OCI-LY3 (cell line): ENCODE measurements at regions not wholly inside any gene's neighbourhood (a gene's known extent, or its start where the extent isn't known, plus 50 kb on each side); places are given as distances from the start of the nearest gene placed in this dataset.

ENCODE experiments used
- H2AFZ ChIP-seq: fragments of 200-600, 300-600 bp; shearing (Covaris generic); 2 replicates; pipeline ENCODE4 v1.6.0; 2014; ENCODE audit warnings: antibody characterized with exemption, low read depth, low read length
- H3K27ac ChIP-seq: fragments of 200-600, 300-600 bp; sonication (generic); 2 replicates; pipeline ENCODE4 v1.5.1; 2014; ENCODE audit warnings: mild to moderate bottlenecking, low read length, moderate library complexity, mixed read lengths
- H3K27me3 ChIP-seq: fragments of 200-600, 300-600 bp; sonication (generic); 2 replicates; pipeline ENCODE4 v1.6.1; 2014; ENCODE audit warnings: low read depth, low read length, mixed read lengths
- H3K36me3 ChIP-seq: fragments of 200-600, 300-600 bp; sonication (generic); replicated peaks from 2 replicates; pipeline ENCODE3; 2014; ENCODE audit warnings: low read depth, low read length, mixed read lengths
- H3K4me1 ChIP-seq: fragments of 300-600, 200-600 bp; sonication (generic); 2 replicates; pipeline ENCODE4 v1.6.1; 2014; ENCODE audit warnings: low read length, mixed read lengths
- H3K4me2 ChIP-seq: fragments of 200-600, 300-600 bp; sonication (generic); 2 replicates; pipeline ENCODE4 v1.6.1; 2014; ENCODE audit warnings: low read length, mixed read lengths
- H3K4me3 ChIP-seq: fragments of 300-600, 200-600 bp; sonication (generic); 2 replicates; pipeline ENCODE4 v1.5.1; 2014; ENCODE audit warnings: antibody characterized with exemption, mild to moderate bottlenecking, low read length, moderate library complexity
- H3K79me2 ChIP-seq: fragments of 300-600, 200-600 bp; shearing (Covaris generic); 2 replicates; pipeline ENCODE4 v1.6.1; 2014; ENCODE audit warnings: mild to moderate bottlenecking, low read length, mixed read lengths
- H3K9ac ChIP-seq: fragments of 300-600, 200-600 bp; shearing (Covaris generic); 2 replicates; pipeline ENCODE4 v1.6.0; 2014; ENCODE audit warnings: mild to moderate bottlenecking, low read length, moderate library complexity
- H3K9me3 ChIP-seq: fragments of 200-600, 300-600 bp; shearing (Covaris generic); 2 replicates; pipeline ENCODE4 v1.6.1; 2014; ENCODE audit warnings: low read length, mixed read lengths; ENCODE audit not compliant: insufficient read depth
- H4K20me1 ChIP-seq: fragments of 200-600, 300-600 bp; sonication (generic); 2 replicates; pipeline ENCODE4 v1.6.1; 2016; ENCODE audit warnings: low read length, mixed read lengths; ENCODE audit not compliant: insufficient read depth
- CTCF ChIP-seq: fragments of 200-600, 300-600 bp; sonication (generic); IDR thresholded peaks from 2 replicates; pipeline ENCODE4 v1.5.1; 2014; ENCODE audit warnings: antibody characterized with exemption, low read length, low read depth
- EZH2phosphoT487 ChIP-seq: fragments of 200-600 bp; shearing (Covaris generic); IDR thresholded peaks from 2 replicates; pipeline ENCODE4 v1.6.1; 2018; ENCODE audit warnings: antibody characterized with exemption, mixed run types, low read depth

GRCh38 chr18:22355598-22355997 is 62.1 kb downstream of the CTAGE1 start:
- Histone ChIP-seq H3K4me2 (no peak overlapping the region), H3K79me2 (no peaks in the 10 kb centered on the region), H4K20me1 (no peaks in the 10 kb centered on the region), H3K27ac (no peak overlapping the region), H3K27me3 (no peaks in the 10 kb centered on the region), H3K9me3 (no peaks in the 10 kb centered on the region), H3K9ac (no peak overlapping the region), H3K36me3 (no peaks in the 10 kb centered on the region), H3K4me1 (no peaks in the 10 kb centered on the region), H2AFZ (no peak overlapping the region), H3K4me3 (no peak overlapping the region)
- TF ChIP-seq CTCF (no peak), EZH2phosphoT487 (no peak)

- Histone ChIP-seq H3K27me3 (no peaks in the 10 kb centered on the region), H2AFZ (no peak overlapping the region)
- TF ChIP-seq EZH2phosphoT487 (no peak), CTCF (no peak)
Measured at GRCh38 chr18:22355069-22355468, 62.6 kb downstream of the CTAGE1 start.

GRCh38 chr18:22349966-22350365 is 67.7 kb downstream of the CTAGE1 start:
- no peak overlapping the region for H2AFZ ChIP-seq
- no peak overlapping the region for H3K4me3 ChIP-seq
- TF ChIP-seq CTCF (no peak), EZH2phosphoT487 (no peak)

More at GRCh38 chr18:22355069-22355468, 62.6 kb downstream of the CTAGE1 start:
- H3K36me3 ChIP-seq, result no peaks in the 10 kb centered on the region
- H3K9ac ChIP-seq, result no peak overlapping the region
- no peak overlapping the region for H3K27ac ChIP-seq
- H3K4me3 ChIP-seq, result no peak overlapping the region
- H3K4me1 ChIP-seq, result no peaks in the 10 kb centered on the region
- H4K20me1 ChIP-seq, result no peaks in the 10 kb centered on the region
- no peaks in the 10 kb centered on the region for H3K9me3 ChIP-seq
- H3K4me2 ChIP-seq, result no peak overlapping the region
- H3K79me2 ChIP-seq, result no peaks in the 10 kb centered on the region

GRCh38 chr18:22349317-22349898 is 68.3 kb downstream of the CTAGE1 start:
- Histone ChIP-seq H3K4me3 (no peak overlapping the region), H3K4me2 (no peak overlapping the region), H3K9me3 (no peaks in the 10 kb centered on the region), H2AFZ (no peak overlapping the region), H3K36me3 (no peaks in the 10 kb centered on the region), H4K20me1 (no peaks in the 10 kb centered on the region), H3K27me3 (no peaks in the 10 kb centered on the region), H3K4me1 (no peaks in the 10 kb centered on the region), H3K9ac (no peak overlapping the region), H3K79me2 (no peaks in the 10 kb centered on the region), H3K27ac (no peak overlapping the region)
- no peak for TF ChIP-seq EZH2phosphoT487
- no peak for TF ChIP-seq CTCF

More at GRCh38 chr18:22349966-22350365, 67.7 kb downstream of the CTAGE1 start:
- Histone ChIP-seq H3K9ac (no peak overlapping the region), H3K4me2 (no peak overlapping the region), H3K36me3 (no peaks in the 10 kb centered on the region), H3K79me2 (no peaks in the 10 kb centered on the region), H3K27me3 (no peaks in the 10 kb centered on the region), H3K4me1 (no peaks in the 10 kb centered on the region), H4K20me1 (no peaks in the 10 kb centered on the region), H3K9me3 (no peaks in the 10 kb centered on the region), H3K27ac (no peak overlapping the region)
